HepG2 (cell line): ENCODE measurements at regions not wholly inside any gene's neighbourhood (a gene's known extent, or its start where the extent isn't known, plus 50 kb on each side); places are given as distances from the start of the nearest gene placed in this dataset.

Experiments
- CBX5 ChIP-seq: sonication (generic); formaldehyde crosslinking; IDR thresholded peaks from 2 replicates; pipeline ENCODE4 v1.4.0; 2020; ENCODE audit warnings: missing genetic modification reagents, borderline replicate concordance
- EP300 ChIP-seq, 3 experiments: sonication (generic) in 1 of 3; formaldehyde crosslinking in 1 of 3; IDR thresholded peaks; 2 replicates each; pipeline versions ENCODE4 v1.5.1 to v1.6.1; 2011 to 2020; ENCODE audit warnings: low read depth in 2 of 3, low read length in 2 of 3, borderline replicate concordance in 1 of 3, improper control_type of control experiment in 1 of 3, mild to moderate bottlenecking in 1 of 3, missing genetic modification reagents in 1 of 3, moderate library complexity in 1 of 3
- KDM6A ChIP-seq: IDR thresholded peaks from 2 replicates; pipeline ENCODE4 v1.6.1; 2016; ENCODE audit warnings: low read depth
- KLF11 ChIP-seq: IDR thresholded peaks from 2 replicates; pipeline ENCODE4 v1.6.1; 2016; ENCODE audit warnings: missing compliant biosample characterization
- NFE2 ChIP-seq: sonication (generic); formaldehyde crosslinking; IDR thresholded peaks from 2 replicates; pipeline ENCODE4 v1.4.0; 2020; ENCODE audit warnings: missing genetic modification reagents
- SALL2 ChIP-seq: sonication (generic); formaldehyde crosslinking; IDR thresholded peaks from 2 replicates; pipeline ENCODE4 v1.8.1; 2023; ENCODE audit warnings: mild to moderate bottlenecking, missing genetic modification reagents, inconsistent platforms
- SP1 ChIP-seq, 2 experiments: fragments of 450-650 bp in 1 of 2; sonication (generic) in 1 of 2; formaldehyde crosslinking in 1 of 2; IDR thresholded peaks; 2 replicates each; pipeline versions ENCODE4 v1.4.0 to v1.6.1; 2016 to 2020; ENCODE audit warnings: missing genetic modification reagents in 1 of 2
- ZBTB42 ChIP-seq: sonication (generic); formaldehyde crosslinking; IDR thresholded peaks from 2 replicates; pipeline ENCODE4 v1.5.0; 2020; ENCODE audit warnings: mild to moderate bottlenecking, missing genetic modification reagents
- ZBTB7B ChIP-seq: sonication (generic); formaldehyde crosslinking; IDR thresholded peaks from 2 replicates; pipeline ENCODE4 v1.4.0; 2020; ENCODE audit warnings: missing genetic modification reagents
- ZNF430 ChIP-seq: sonication (generic); formaldehyde crosslinking; IDR thresholded peaks from 2 replicates; pipeline ENCODE4 v1.9.0; 2021; ENCODE audit warnings: mild to moderate bottlenecking, missing genetic modification reagents
- ZNF75D ChIP-seq: sonication (generic); formaldehyde crosslinking; IDR thresholded peaks from 2 replicates; pipeline ENCODE4 v1.8.1; 2023; ENCODE audit warnings: missing genetic modification reagents, mild to moderate bottlenecking, borderline replicate concordance
- ZNF879 ChIP-seq: sonication (generic); formaldehyde crosslinking; IDR thresholded peaks from 2 replicates; pipeline ENCODE4 v1.8.1; 2023; ENCODE audit warnings: missing genetic modification reagents
- ZNF891 ChIP-seq: sonication (generic); formaldehyde crosslinking; IDR thresholded peaks from 2 replicates; pipeline ENCODE4 v1.5.0; 2020; ENCODE audit warnings: mild to moderate bottlenecking, missing genetic modification reagents
- TF ChIP-seq, protein P1 (sequence below), 2 experiments: fragments of 450-650 bp in 1 of 2; sonication (generic) in 1 of 2; formaldehyde crosslinking in 1 of 2; IDR thresholded peaks; 2 replicates each; pipeline versions ENCODE4 v1.6.1 to v1.8.0; 2016 to 2022; ENCODE audit warnings: antibody characterized with exemption in 1 of 2, mild to moderate bottlenecking in 1 of 2, missing genetic modification reagents in 1 of 2
- TF ChIP-seq, protein P2 (sequence below): IDR thresholded peaks from 2 replicates; pipeline ENCODE4 v1.6.1; 2016; ENCODE audit warnings: low read depth, control low read depth
- TF ChIP-seq, protein P3 (sequence below): sonication (generic); formaldehyde crosslinking; IDR thresholded peaks from 2 replicates; pipeline ENCODE4 v1.5.0; 2020; ENCODE audit warnings: missing genetic modification reagents
- TF ChIP-seq, protein P4 (sequence below): sonication (generic); formaldehyde crosslinking; IDR thresholded peaks from 2 replicates; pipeline ENCODE4 v1.8.1; 2023; ENCODE audit warnings: mild to moderate bottlenecking, inconsistent platforms, moderate library complexity, missing genetic modification reagents, borderline replicate concordance

DNA sequence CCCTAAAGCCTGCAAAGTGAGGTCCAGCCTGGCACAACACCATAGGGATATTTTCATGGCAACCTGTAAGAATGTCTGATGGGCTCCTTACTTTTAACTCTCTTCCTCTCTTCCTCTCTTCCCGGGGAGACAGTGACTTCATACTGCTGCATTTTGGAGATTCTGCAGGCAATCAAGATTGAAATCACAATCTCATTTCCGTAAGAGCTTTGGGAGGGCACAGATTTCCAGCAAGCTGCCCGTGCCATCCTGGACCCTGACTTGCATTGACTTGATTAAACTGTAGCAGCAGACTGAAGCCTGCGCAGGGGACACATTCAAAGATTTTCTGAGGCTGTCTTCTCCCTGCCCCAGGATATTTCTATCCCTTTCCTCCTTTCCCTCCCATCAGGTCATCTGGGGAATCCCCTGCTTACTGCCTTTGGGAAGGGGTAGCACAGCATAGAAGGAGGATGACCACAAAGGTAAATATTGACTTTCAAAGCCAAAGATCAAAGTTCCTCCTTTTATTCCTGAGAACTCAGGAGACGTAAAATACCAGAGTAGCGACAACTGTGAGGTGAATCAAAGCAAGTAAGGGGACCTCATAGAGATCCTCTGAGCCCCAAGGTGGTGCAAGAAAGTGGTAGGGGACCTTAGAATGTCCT lies 504.0 kb upstream of the ARID1B start (continued):
- TF ChIP-seq, protein P1, sequence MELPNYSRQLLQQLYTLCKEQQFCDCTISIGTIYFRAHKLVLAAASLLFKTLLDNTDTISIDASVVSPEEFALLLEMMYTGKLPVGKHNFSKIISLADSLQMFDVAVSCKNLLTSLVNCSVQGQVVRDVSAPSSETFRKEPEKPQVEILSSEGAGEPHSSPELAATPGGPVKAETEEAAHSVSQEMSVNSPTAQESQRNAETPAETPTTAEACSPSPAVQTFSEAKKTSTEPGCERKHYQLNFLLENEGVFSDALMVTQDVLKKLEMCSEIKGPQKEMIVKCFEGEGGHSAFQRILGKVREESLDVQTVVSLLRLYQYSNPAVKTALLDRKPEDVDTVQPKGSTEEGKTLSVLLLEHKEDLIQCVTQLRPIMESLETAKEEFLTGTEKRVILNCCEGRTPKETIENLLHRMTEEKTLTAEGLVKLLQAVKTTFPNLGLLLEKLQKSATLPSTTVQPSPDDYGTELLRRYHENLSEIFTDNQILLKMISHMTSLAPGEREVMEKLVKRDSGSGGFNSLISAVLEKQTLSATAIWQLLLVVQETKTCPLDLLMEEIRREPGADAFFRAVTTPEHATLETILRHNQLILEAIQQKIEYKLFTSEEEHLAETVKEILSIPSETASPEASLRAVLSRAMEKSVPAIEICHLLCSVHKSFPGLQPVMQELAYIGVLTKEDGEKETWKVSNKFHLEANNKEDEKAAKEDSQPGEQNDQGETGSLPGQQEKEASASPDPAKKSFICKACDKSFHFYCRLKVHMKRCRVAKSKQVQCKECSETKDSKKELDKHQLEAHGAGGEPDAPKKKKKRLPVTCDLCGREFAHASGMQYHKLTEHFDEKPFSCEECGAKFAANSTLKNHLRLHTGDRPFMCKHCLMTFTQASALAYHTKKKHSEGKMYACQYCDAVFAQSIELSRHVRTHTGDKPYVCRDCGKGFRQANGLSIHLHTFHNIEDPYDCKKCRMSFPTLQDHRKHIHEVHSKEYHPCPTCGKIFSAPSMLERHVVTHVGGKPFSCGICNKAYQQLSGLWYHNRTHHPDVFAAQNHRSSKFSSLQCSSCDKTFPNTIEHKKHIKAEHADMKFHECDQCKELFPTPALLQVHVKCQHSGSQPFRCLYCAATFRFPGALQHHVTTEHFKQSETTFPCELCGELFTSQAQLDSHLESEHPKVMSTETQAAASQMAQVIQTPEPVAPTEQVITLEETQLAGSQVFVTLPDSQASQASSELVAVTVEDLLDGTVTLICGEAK (IDR thresholded peaks at IDR 0.05) = no peak
- TF ChIP-seq, protein P1 (CRISPR knock-in tag; IDR thresholded peaks at IDR 0.05) = no peak
- TF ChIP-seq ZNF430 (CRISPR knock-in tag) (no peak), ZNF75D (no peak), ZNF891 (no peak), ZBTB7B (CRISPR knock-in tag) (no peak), SALL2 (no peak), SP1 (IDR thresholded peaks at IDR 0.05) (no peak), SP1 (CRISPR knock-in tag; IDR thresholded peaks at IDR 0.05) (no peak), CBX5 (no peak), NFE2 (CRISPR knock-in tag) (no peak), ZNF879 (CRISPR knock-in tag) (no peak), KLF11 (CRISPR knock-in tag) (no peak), EP300 (IDR thresholded peaks at IDR 0.05; ENCODE audit: low read depth in 2 of 2, low read length in 2 of 2) (peak in 1 of 2 experiments; percentile 45; a peak in 1 of 4 replicates), EP300 (CRISPR knock-in tag; IDR thresholded peaks at IDR 0.05; ENCODE audit: borderline replicate concordance) (no peak), ZBTB42 (no peak), KDM6A (CRISPR knock-in tag) (no peak)
- TF ChIP-seq, protein P2, sequence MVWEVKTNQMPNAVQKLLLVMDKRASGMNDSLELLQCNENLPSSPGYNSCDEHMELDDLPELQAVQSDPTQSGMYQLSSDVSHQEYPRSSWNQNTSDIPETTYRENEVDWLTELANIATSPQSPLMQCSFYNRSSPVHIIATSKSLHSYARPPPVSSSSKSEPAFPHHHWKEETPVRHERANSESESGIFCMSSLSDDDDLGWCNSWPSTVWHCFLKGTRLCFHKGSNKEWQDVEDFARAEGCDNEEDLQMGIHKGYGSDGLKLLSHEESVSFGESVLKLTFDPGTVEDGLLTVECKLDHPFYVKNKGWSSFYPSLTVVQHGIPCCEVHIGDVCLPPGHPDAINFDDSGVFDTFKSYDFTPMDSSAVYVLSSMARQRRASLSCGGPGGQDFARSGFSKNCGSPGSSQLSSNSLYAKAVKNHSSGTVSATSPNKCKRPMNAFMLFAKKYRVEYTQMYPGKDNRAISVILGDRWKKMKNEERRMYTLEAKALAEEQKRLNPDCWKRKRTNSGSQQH = no peak
- TF ChIP-seq, protein P3, sequence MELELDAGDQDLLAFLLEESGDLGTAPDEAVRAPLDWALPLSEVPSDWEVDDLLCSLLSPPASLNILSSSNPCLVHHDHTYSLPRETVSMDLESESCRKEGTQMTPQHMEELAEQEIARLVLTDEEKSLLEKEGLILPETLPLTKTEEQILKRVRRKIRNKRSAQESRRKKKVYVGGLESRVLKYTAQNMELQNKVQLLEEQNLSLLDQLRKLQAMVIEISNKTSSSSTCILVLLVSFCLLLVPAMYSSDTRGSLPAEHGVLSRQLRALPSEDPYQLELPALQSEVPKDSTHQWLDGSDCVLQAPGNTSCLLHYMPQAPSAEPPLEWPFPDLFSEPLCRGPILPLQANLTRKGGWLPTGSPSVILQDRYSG (CRISPR knock-in tag) = no peak
- TF ChIP-seq, protein P4, sequence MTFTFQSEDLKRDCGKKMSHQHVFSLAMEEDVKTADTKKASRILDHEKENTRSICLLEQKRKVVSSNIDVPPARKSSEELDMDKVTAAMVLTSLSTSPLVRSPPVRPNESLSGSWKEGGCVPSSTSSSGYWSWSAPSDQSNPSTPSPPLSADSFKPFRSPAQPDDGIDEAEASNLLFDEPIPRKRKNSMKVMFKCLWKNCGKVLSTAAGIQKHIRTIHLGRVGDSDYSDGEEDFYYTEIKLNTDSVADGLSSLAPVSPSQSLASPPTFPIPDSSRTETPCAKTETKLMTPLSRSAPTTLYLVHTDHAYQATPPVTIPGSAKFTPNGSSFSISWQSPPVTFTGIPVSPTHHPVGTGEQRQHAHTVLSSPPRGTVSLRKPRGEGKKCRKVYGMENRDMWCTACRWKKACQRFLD (CRISPR knock-in tag) = no peak
